ENCODE measurements at regions not wholly inside any gene's neighbourhood (a gene's known extent, or its start where the extent isn't known, plus 50 kb on each side); places are given as distances from the start of the nearest gene placed in this dataset.

DNA sequence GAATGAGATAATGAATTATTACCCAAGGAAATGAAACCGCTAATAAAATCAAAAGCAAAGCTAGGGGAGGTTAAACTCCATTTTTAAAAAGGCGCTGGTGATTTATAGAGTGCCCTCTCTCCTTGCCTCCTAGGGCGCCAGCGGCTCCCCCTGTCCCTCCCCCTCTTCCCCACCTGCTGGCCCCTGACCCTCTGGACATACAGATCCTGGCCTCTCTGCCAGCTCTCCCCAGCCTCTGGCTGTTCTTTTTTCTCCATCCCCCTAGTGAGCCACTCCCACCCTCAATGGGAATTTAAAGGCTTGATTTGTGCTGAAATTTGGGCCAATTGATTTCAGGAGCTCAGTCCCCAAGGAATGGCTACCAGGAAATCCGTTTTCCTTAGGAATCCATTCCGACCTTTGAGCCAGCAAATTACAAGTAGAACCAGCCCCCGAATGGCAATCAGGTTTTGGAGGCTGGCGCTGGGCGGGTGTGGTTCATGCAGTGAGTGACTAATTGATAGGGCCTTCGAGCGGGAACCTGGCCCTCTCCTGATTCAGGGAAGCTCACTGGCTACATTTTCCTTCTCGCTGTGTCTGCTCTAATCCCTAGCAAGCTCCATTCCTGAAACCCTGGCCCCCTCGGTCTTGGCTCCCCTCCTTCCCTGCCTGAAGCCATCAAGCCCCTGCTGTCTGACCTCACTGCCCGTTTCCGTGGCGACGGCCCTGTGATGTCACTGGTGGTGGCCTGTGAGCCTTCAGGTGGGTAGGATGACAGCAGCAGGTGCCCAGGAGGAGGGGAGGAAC lies 141.9 kb upstream of the SDK2 start:
- no peak for DNase-seq

DNA sequence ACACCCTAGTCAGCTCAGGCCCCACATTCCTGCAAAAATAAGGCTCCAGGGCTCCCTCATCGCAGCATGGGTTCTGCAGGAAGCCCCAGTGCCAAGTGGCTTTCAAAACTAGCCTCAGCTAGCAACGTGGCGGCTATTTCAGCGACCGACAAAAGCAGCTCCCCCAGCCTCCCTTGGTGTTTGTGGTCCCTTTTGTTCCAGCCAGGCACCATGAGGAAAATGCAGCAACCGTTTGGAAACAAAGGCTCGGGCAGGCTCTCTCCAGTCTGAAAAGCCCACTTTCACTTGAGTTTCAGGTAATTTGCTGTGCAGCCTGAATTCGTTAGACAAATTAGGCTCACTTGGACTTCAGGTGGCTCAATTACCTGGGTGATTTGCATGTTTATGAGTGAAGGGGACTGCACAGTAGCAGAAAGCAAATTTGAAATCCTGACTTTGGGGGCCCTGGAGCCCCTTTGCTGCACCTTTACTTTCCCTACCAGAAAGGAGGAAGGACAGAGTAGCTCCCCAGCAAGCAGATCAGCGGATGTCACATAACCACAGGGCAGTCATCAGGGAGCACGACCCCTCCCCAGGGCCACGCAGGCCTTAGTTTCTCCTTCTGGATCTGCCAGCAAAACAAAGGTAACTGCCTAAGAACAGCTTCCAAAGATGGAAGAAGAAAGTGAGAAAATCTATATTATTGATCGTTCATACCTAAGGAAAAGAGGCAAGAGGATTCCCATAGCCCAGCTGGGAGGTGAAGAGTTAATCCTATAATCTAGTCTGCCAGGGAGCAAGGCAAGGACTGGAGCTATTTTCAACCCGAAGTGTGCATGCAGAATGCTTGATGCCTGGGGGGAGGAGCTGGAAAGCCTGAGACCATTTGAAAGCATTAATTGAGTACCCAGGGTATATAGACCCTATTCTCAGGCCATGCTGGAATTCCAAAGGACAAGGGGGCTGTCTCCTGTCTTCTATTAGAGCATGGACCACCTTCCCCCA lies 143.1 kb upstream of the SDK2 start:
- no peak for DNase-seq

DNA sequence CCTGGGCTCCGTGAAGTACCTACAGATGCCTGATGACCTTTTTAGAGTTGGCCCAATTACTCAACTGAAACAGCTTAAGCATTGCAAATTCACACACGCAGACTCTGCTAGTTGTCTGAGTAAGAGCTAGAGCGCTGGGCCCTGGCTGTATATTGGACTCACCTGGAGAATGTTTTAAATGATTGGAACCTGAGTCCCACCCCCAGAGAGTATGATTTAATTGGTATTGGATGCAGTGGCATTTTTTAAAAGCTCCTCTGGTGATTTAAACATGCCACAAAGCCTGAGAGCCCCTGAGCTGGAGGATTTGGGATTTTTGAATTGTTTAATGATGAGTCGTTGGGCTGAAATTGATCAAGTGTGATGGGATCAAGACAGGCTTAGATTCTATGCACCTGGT lies 143.9 kb upstream of the SDK2 start:
- DNase-seq, result no peak

DNA sequence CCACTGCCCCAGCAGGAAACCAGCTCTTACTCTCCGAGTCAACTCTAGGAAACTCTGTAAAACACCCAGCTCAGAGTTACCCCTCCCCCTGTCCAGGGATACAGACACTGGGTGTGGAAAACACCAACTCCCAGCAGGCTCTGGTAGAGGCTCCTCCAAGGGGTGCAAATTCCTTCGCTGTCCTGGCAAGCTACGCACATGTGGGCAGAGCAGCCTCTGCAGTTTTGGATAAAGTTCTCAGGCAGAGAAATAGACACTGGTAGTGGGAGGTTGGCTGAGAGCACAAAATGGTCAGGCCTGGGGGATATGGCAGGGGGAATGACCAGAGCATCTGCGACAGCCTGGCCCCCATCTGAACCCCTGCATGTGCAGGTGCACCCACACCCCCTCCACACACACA lies 146.9 kb upstream of the SDK2 start:
- DNase-seq, result no peak

DNA sequence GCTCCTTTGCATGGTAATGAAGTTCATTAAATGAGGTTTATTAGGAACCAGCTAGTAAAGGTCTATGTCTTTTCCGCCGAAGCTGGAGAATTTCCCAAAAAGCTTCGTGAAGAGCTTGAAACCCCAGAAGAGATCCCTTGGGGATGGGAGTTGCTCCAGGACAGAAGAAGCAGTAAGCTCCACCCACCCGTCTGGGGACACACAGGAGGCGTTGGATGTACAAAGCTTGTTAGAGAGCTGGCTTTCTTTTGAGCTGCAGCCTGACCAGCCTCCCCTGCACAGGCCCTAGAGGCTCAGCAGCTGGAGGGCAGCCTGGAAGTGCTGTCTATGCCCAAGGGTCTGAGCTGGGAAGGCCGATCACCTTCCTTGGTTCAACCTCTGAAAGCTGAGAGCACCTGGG lies 147.4 kb upstream of the SDK2 start:
- DNase-seq, result no peak

DNA sequence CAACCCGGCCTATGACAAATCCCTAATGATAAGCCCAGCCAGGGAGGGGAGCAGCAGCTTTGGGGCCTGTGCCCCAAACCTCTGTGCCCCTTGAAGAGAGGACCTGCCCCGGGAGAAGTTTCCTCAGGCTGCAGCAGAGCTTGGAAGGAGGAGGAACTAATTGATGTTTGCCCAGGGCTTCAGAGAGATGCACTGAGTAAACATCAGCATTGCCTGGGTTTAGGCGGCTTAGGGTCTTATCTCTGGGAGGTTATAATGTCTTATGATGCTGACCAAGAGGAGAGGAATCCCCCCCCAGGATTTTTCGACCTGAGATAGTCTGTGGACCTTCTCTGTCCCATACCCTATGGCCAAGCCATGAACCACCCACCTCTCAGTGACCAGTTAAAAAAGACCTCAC lies 148.7 kb upstream of the SDK2 start:
- DNase-seq, result no peak

DNA sequence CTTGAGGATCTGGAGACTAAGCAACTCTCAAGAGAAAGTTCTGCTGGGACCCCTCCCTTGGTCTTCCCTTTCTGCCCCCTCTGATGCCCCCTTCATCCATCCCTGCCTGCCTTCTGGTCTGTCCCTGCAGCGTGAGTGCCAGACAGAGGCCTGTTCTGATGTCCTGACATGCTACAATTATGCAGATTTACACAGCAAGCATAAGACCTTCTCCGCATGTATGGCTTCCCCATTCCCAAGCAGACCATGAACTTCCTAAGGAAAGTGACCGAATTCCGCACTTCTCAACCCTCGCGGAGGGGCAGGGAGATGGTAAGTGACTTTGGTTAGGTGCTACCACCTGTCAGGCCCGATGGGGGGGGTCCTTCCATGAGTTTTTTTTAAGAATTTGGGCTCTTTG lies 150.1 kb upstream of the SDK2 start:
- no peak for DNase-seq

DNA sequence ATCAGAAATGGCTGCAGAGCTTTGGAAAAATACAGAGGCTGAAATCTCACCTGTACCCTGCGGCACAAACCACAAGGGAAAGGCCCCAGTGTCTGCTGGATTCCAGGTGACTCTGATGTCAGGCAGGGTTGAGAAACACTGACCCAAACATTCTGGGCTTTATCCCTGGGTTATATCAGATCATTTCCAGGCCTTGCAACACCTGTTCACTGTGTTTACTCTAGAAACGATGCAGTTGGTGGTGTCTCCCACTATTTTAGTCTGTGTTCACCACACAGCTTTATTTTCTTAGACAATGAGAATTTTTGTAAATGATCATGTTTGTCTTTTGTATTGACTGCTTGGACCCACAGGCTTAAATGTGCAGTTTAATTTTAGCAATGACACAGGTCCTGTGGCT lies 151.5 kb upstream of the SDK2 start:
- DNase-seq, result no peak

DNA sequence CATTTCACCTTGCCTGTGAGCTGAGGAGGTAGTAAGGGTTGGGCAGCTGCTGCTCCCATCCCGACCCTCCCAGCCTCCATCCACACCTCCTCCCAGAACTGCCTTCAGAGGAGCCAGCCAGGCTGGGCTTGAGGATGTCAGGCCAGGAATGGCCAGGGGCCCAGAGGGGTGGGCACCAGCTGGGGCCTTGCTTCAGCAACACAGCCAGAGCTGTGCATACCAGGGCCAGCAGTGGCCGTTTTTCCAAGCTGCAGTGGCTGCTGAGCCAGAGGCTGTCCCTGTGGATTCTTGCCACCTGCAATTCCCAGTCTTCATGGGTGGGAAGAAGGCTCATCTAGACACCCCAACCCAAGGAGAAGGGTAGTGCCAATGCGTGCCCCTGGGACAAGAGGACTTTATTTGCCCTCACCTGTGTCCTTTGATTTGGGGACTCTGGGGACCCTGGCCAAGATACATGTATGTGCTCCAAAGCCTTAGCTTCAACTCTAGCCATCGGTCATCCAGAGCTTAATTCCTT lies 153.4 kb upstream of the SDK2 start:
- no peak for DNase-seq

DNA sequence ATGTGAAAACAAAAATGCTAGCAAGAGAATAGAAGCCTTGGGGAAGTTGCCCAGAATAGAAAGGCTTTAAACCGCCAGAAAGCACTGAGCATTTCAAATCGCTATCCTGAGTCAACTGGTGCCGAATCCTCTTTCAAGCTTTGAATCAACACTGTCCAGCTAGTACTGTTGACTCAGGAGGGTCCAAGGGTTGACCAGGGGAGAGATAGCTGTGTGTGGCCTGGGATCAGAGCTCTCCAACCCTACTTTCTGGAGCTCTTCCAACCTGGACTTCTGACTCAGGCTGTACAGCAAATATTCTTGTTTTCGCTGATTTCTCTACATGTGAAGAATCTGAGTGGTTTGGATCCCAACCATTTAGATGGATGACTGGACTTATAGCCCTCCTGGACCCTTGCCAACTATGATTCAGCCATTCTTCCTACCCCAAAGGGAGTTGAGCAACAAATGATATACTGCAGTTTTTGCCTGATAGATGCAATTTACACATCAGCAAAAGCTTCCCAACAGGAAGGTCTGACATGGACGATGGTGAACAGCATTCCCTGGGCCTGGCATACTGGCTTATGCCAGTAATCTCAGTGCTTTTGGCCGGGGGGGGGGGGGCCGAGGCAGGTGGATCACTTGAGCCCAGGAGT lies 154.0 kb upstream of the SDK2 start:
- DNase-seq, result no peak

DNA sequence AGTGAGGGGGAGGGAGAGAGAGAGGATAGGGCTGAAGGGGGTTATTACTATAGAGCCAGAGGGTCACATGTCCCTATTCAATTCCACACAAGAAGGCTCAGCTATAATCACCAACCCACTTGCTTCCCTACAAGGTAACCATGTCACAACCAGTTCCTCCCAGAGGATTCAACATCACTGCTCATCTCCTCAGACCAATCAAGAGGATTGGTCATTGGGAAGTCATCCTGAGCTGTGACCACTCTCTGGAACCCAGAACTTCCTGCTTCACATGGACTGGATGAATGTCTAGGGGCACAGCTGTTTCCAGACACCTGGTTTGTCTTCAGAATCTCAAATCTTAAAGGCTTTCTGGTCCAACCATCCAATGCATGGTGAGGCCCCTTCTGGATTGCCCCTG lies 154.9 kb upstream of the SDK2 start:
- DNase-seq, result no peak

DNA sequence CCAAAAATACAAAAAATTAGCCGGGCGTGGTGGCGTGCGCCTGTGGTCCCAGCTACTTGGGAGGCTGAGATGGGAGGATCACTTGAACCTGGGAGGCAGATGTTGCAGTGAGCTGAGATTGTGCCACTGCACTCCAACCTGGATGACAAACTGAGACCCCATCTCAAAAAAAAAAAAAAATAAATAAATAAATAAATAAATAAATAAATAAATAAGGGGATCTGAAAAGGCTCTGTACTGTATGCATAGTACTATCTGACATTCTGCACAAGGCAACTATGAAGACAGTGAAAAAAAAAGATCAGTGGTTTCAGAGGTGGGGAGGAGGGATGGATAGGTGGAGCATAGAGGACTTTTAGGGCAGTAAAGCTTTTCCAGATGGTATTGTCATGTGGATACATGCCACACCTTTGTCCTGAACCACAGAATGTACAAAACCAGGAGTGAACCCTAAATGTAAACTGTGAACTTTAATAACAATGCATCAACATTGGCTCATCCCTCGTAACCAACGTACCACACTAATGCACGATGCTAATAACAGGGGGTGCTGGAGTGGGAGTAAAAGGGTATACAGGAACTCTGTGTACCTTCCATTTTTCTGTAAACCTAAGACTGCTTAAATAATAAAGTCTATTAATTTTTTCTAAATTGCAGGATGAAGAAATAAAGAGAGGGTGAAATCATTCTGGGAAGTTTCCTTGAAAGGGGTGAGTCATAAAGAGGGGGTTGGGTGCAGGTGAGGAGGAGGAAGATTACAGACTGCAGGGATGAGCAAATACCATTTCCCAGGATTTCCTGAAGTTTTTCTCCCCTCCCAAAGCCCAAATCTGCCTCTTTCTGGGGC lies 155.8 kb upstream of the SDK2 start:
- DNase-seq, result no peak

DNA sequence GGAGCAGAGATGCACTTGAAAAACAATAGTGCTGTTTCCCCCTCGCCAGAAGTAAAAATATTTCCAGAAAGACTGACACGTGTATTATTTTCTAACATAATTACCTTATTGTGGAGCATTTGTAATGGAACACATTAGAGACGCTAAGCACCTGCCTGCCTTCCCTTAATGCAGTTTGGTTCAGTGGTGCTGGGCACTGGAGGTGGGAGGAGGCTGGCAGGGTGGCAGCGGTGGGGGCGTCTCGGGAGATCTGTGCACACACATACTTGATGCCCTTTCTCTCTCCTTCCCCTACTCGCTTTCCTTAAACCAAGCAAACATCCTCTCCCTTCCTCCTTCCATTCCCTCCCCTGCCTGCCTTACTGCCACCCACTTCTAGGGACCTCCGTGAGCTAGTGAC lies 156.6 kb upstream of the SDK2 start:
- no peak for DNase-seq

DNA sequence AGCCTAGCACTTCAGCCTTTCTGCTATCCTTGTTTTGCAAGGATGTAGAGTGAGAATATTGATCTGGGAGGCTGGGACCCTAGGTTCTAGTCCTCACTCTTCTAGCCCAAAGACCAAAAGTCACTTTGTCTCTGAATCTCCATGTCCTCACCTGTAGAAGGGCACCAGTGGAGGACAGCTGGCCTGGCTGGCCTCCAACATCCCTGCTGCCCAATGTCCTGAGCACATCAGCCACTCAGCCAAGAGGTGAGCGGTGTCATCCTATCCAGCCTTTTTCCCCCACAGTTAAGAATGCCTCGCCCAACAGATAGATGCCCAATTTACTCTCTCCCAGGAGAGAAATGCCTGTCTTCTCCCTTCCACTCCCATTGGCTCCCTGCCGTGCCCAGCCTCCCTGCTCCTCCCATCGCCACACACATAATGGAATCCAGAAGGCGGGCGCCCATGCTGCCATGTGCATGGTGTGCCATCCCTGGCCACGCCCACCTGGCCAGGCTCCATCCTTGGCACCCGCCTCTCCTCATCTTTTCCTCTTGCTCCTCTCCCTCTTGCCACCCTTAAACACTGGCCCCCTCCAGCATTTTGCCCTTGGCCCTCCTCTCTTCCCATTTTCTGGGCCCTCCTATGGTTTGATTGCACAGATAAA lies 157.3 kb upstream of the SDK2 start:
- no peak for DNase-seq

DNA sequence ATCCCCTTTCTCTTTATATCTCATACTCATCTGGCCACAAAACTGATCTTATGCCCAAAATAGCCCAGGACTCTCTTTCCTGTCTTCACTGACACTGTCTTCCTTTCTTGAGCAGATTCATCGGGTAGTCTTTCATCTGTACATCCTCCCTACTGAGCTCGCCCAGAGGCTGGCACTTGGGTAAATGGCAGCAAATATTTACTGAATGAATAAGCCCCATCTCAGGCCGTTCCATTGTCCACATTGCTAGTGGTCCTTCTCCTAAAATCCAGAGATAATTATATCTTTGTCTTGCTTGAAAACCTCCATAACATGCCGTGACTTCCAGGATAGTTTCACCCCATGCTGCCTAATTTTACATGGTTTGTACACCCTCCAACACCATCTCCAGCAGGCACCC lies 158.1 kb upstream of the SDK2 start:
- DNase-seq, result no peak

DNA sequence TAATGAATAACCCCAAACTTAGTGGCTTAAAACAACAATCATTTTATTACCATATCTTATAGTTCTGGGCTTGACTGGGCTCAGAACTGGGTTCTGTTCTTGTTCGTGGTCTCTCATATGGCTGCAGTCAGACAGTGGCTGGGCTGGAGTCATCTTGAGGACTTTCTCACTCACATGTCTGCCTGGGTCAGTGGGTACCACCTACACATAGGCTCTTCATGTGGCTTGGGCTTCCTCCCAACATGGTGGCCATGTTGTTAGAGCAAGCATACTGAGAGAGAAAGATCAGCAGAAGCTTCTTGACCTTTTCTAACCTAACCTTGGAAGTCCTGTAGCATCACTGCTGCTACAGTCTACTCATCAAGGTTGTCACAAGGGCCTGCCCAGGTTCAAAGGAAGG lies 158.6 kb upstream of the SDK2 start:
- no peak for DNase-seq

DNA sequence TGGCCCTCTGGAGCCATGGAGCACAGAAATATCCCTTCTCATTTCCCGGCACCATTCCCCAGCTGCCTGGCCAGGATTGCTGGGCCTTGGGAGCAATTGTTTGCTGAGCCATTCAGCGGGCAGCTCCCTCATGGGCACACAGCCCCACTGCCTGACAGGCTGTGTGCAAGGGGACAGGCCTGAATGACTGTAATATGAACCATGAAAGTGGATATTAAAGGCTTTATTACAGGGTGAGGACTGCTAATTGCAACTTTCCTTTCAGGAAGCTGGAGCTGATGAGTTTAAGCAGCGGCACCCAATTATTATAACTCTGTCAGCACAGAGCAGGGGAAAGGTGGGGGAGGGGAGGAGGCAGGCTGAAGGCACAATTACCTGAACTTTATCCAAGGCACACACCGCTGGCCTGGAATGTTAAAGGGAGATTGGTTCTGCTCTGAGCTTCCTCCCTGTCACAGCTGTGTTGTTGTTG lies 159.8 kb upstream of the SDK2 start:
- no peak for DNase-seq

DNA sequence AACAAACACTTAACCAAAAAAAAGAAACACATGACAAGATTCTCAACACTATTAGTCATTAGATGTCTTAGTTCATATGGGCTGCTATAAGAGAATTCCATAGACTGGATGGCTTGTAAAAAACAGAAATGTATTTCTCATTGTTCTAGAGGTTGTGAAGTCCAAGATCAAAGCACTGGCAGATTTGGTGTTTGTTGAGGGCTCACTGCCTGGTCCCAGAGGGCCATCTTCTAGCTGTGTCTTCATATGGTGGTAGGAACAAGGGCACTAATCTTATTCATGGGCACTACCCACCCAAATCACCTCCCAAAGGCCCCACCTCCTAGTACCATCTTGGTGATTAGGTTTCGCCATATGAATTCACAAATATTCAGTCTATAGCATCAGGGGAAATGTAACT lies 162.5 kb upstream of the SDK2 start:
- DNase-seq, result no peak

DNA sequence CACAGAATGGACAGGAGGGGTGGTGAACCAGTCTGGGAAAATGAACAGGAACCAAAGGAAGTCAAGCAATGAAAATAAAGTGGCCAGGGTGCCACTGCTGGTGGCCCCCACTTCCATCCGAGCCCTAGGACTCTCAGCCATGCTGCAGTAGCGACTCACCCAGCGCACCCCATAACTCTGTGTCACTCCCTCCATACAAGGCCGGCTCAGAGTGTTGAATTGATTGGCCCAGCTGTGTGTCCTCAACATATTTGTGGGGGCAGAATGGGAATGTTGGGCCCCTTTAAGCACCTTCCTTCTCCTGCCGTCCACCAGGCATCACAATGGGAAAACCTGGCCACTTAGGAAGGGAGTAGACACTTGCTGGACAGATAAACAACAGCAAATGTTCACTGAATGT lies 169.0 kb upstream of the SDK2 start:
- DNase-seq, result no peak

DNA sequence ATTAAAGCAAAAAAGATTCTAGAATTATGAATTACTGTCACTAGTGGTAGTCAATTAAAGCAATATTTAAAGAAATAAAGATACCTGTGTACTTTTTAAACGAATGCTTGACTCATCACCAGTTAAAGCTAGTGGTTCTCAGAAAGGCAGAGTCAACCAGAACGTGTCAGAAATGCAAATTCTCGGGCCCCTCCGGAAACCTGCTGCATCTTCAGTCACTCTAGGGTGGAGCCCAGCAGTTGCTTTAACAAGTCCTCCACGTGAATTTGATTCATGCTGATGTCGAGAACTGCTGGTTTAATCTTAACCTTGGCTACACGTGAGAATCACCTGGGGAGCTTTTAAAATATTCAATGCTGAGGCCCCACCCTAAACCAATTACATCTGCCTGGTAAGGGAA lies 169.8 kb upstream of the SDK2 start:
- DNase-seq, result no peak

DNA sequence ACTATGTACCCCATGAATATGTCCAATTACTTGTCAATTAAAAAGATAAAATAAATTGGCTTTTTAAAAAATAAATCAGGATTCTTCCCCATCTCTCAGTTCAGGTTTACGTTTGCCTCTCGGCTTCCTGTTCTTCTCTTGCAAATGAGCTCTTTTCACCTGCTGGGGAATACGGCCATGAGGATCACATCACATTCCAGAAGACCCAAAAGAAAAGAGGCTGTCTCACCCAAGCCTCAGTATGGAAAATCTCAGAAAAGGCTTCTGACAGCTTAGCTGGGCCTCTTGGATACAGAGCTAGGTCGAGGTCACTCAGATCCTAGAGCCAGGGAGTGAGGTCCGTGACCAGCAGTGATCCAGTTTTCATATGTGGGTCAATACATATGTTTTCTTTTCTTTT lies 171.2 kb upstream of the SDK2 start:
- DNase-seq, result no peak

Measured in AML-193 (cell line).